ENCODE measurements at regions not wholly inside any gene's neighbourhood (a gene's known extent, or its start where the extent isn't known, plus 50 kb on each side); places are given as distances from the start of the nearest gene placed in this dataset.
A peak's percentile ranks its signal among the peaks of the same experiment; 100 is the strongest.

- no peak for TF ChIP-seq CBX2 (IDR thresholded peaks at IDR 0.05; ENCODE audit: low read depth, low read length)
- no peak for TF ChIP-seq CBX2 (CRISPR knock-in tag; IDR thresholded peaks at IDR 0.05; ENCODE audit: low read depth)
- no peak for TF ChIP-seq POLR2A (IDR thresholded peaks at IDR 0.05; ENCODE audit: insufficient read depth in 1 of 2, low read depth in 2 of 2, low read length in 2 of 2)
- no peak for TF ChIP-seq HMG20A (CRISPR knock-in tag; IDR thresholded peaks at IDR 0.05; ENCODE audit: borderline replicate concordance)
- TF ChIP-seq CEBPB (IDR thresholded peaks at IDR 0.05; ENCODE audit: borderline replicate concordance, low read depth, low read length): peak; percentile 44; the same call in 1 of the 2 replicates
- no peak for TF ChIP-seq EZH2 (conservative IDR thresholded peaks at IDR 0.05; ENCODE audit: low read depth, low read length)
- TF ChIP-seq MZF1 (CRISPR knock-in tag; IDR thresholded peaks at IDR 0.05; ENCODE audit: borderline replicate concordance): no peak
- TF ChIP-seq MAFF (IDR thresholded peaks at IDR 0.05; ENCODE audit: low read depth, low read length): no peak
- no peak for TF ChIP-seq CBX1 (IDR thresholded peaks at IDR 0.05; ENCODE audit: low read depth)
- TF ChIP-seq CTCF (CRISPR knock-in tag; IDR thresholded peaks at IDR 0.05): no peak
- no peak for TF ChIP-seq EHMT2 (IDR thresholded peaks at IDR 0.05; ENCODE audit: borderline replicate concordance, low read depth, low read length)
- TF ChIP-seq ZBTB49 (CRISPR knock-in tag; IDR thresholded peaks at IDR 0.05; ENCODE audit: borderline replicate concordance): no peak
- TF ChIP-seq ZNF24 (IDR thresholded peaks at IDR 0.05): no peak
Observed at GRCh38 chr10:129386415-129387257, 80.4 kb upstream of the MGMT start.

All from HepG2 (cell line).